ENCODE measurements at regions not wholly inside any gene's neighbourhood (a gene's known extent, or its start where the extent isn't known, plus 50 kb on each side); places are given as distances from the start of the nearest gene placed in this dataset.

- no peak overlapping the region for H3K4me3 ChIP-seq
- TF ChIP-seq ZZZ3 (IDR thresholded peaks at IDR 0.05; ENCODE audit: control insufficient read depth, insufficient read length, low read depth) (no peak), BHLHE40 (IDR thresholded peaks at IDR 0.05; ENCODE audit: borderline replicate concordance in 1 of 2, low read depth in 2 of 2, low read length in 1 of 2) (no peak)
- no peak overlapping the region for H2AFZ ChIP-seq (ENCODE audit: control insufficient read depth, low read depth, low read length)
- no peaks in the 10 kb centered on the region for H3K4me1 ChIP-seq (ENCODE audit: control insufficient read depth, insufficient read depth, low read length)
- H3K9ac ChIP-seq (ENCODE audit: control insufficient read depth, insufficient read depth, low read length) = no peak overlapping the region
- no TSS peak for BruUV-seq (replicated peaks)
- no peaks in the 10 kb centered on the region for H4K20me1 ChIP-seq (ENCODE audit: control insufficient read depth, insufficient read depth)
- FAIRE-seq (no peak), DNase-seq (ENCODE audit: low read depth, low spot score) (no peak), ATAC-seq (no peak)
- H3K36me3 ChIP-seq (ENCODE audit: control insufficient read depth in 2 of 2, insufficient read depth in 2 of 2, low read length in 1 of 2) = no peaks in the 10 kb centered on the region
- SMC1A ChIA-PET (ENCODE audit: uncharacterized antibody, unreplicated experiment) = no interaction called here
- no peaks in the 10 kb centered on the region for H3K79me2 ChIP-seq (ENCODE audit: control insufficient read depth, insufficient read depth, low read length)
- no peak overlapping the region for H3K27ac ChIP-seq (ENCODE audit: control insufficient read depth, insufficient read depth)
- H3K27me3 ChIP-seq (replicated peaks in 1 of 2; ENCODE audit: control insufficient read depth in 2 of 2, insufficient read depth in 2 of 2, low read length in 1 of 2) = no peaks in the 10 kb centered on the region
- no peaks in the 10 kb centered on the region; the same call in 2 of the 3 replicates for H3K9me3 ChIP-seq (replicated peaks; ENCODE audit: control insufficient read depth, insufficient read depth, low read length)
- in situ Hi-C loops (cut with MboI) (no loop called here), intact Hi-C loops (cut with micrococcal nuclease; ENCODE audit: unreplicated experiment) (no loop called here)
- CTCF ChIA-PET = no interaction called here
- POLR2A ChIA-PET = no interaction called here
- no peak overlapping the region for H3K4me2 ChIP-seq (ENCODE audit: control insufficient read depth, insufficient read depth)
- WGBS (ENCODE audit: insufficient coverage, insufficient replicate concordance, low lambda C conversion rate, missing lambda C conversion rate) = 18% methylated on average over 4 of the region's 4 CpGs
- RAD21 ChIA-PET (ENCODE audit: unreplicated experiment) = no interaction called here
These were observed 569.5 kb downstream of the MATN1 start for GRCh38 chr1:30153743-30154449.

- POLR2A ChIA-PET = no interaction called here
- Histone ChIP-seq H3K9ac (ENCODE audit: control insufficient read depth, insufficient read depth, low read length) (no peak overlapping the region), H3K36me3 (ENCODE audit: control insufficient read depth in 2 of 2, insufficient read depth in 2 of 2, low read length in 1 of 2) (no peaks in the 10 kb centered on the region), H3K27me3 (replicated peaks in 1 of 2; ENCODE audit: control insufficient read depth in 2 of 2, insufficient read depth in 2 of 2, low read length in 1 of 2) (no peaks in the 10 kb centered on the region), H2AFZ (ENCODE audit: control insufficient read depth, low read depth, low read length) (no peak overlapping the region), H3K4me2 (ENCODE audit: control insufficient read depth, insufficient read depth) (no peak overlapping the region), H3K27ac (ENCODE audit: control insufficient read depth, insufficient read depth) (no peak overlapping the region), H3K4me1 (ENCODE audit: control insufficient read depth, insufficient read depth, low read length) (no peaks in the 10 kb centered on the region), H3K9me3 (replicated peaks; ENCODE audit: control insufficient read depth, insufficient read depth, low read length) (no peaks in the 10 kb centered on the region; the same call in 2 of the 3 replicates), H4K20me1 (ENCODE audit: control insufficient read depth, insufficient read depth) (no peaks in the 10 kb centered on the region), H3K4me3 (no peak overlapping the region), H3K79me2 (ENCODE audit: control insufficient read depth, insufficient read depth, low read length) (no peaks in the 10 kb centered on the region)
- ATAC-seq (no peak), DNase-seq (ENCODE audit: low read depth, low spot score) (no peak), FAIRE-seq (no peak)
- RAD21 ChIA-PET (ENCODE audit: unreplicated experiment) = no interaction called here
- SMC1A ChIA-PET (ENCODE audit: uncharacterized antibody, unreplicated experiment) = no interaction called here
- 0% methylated on average over 1 of the region's 1 CpG for WGBS (ENCODE audit: insufficient coverage, insufficient replicate concordance, low lambda C conversion rate, missing lambda C conversion rate)
- in situ Hi-C loops (cut with MboI) = no loop called here
- BruUV-seq (replicated peaks) = no TSS peak
- CTCF ChIA-PET = no interaction called here
- intact Hi-C loops (cut with micrococcal nuclease; ENCODE audit: unreplicated experiment) = no loop called here
- no peak for TF ChIP-seq KLF5 (IDR thresholded peaks at IDR 0.05; ENCODE audit: partially characterized antibody)
- TF ChIP-seq EGR1 (IDR thresholded peaks at IDR 0.05; ENCODE audit: borderline replicate concordance in 1 of 2, low read depth in 2 of 2, low read length in 2 of 2) = no peak
- no peak for TF ChIP-seq ZZZ3 (IDR thresholded peaks at IDR 0.05; ENCODE audit: control insufficient read depth, insufficient read length, low read depth)
- TF ChIP-seq E2F4 (IDR thresholded peaks at IDR 0.05; ENCODE audit: low read depth, low read length) = no peak
- TF ChIP-seq FOXM1 (IDR thresholded peaks at IDR 0.05; ENCODE audit: low read depth, low read length) = no peak
- no peak for TF ChIP-seq RAD21 (IDR thresholded peaks at IDR 0.05; ENCODE audit: insufficient read depth, low read depth, low read length)
- no peak for TF ChIP-seq CBFB (IDR thresholded peaks at IDR 0.05; ENCODE audit: low read depth)
- TF ChIP-seq, protein P1, sequence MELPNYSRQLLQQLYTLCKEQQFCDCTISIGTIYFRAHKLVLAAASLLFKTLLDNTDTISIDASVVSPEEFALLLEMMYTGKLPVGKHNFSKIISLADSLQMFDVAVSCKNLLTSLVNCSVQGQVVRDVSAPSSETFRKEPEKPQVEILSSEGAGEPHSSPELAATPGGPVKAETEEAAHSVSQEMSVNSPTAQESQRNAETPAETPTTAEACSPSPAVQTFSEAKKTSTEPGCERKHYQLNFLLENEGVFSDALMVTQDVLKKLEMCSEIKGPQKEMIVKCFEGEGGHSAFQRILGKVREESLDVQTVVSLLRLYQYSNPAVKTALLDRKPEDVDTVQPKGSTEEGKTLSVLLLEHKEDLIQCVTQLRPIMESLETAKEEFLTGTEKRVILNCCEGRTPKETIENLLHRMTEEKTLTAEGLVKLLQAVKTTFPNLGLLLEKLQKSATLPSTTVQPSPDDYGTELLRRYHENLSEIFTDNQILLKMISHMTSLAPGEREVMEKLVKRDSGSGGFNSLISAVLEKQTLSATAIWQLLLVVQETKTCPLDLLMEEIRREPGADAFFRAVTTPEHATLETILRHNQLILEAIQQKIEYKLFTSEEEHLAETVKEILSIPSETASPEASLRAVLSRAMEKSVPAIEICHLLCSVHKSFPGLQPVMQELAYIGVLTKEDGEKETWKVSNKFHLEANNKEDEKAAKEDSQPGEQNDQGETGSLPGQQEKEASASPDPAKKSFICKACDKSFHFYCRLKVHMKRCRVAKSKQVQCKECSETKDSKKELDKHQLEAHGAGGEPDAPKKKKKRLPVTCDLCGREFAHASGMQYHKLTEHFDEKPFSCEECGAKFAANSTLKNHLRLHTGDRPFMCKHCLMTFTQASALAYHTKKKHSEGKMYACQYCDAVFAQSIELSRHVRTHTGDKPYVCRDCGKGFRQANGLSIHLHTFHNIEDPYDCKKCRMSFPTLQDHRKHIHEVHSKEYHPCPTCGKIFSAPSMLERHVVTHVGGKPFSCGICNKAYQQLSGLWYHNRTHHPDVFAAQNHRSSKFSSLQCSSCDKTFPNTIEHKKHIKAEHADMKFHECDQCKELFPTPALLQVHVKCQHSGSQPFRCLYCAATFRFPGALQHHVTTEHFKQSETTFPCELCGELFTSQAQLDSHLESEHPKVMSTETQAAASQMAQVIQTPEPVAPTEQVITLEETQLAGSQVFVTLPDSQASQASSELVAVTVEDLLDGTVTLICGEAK (IDR thresholded peaks at IDR 0.05; ENCODE audit: borderline replicate concordance) = no peak
- no peak for TF ChIP-seq NR2F1 (conservative IDR thresholded peaks at IDR 0.05)
- no peak for TF ChIP-seq CREM (IDR thresholded peaks at IDR 0.05; ENCODE audit: low read depth)
These were observed 571.6 kb downstream of the MATN1 start for GRCh38 chr1:30151826-30152225.
